GM18870 (cell line): ENCODE measurements at regions not wholly inside any gene's neighbourhood (a gene's known extent, or its start where the extent isn't known, plus 50 kb on each side); places are given as distances from the start of the nearest gene placed in this dataset.

Experiments
- ATAC-seq: cut with Tn5 transposase; IDR thresholded peaks from one replicate; pipeline ENCODE4 v1.9.1; 2021; ENCODE audit warnings: moderate library complexity; ENCODE audit not compliant: unreplicated experiment

- no peak for ATAC-seq
Observed at GRCh38 chr6:169988769-169989550, 237.5 kb downstream of the ERMARD start.

- ATAC-seq: no peak
Observed at GRCh38 chr6:169986848-169987498, 235.6 kb downstream of the ERMARD start.

GRCh38 chr6:169986171-169986847, 234.9 kb downstream of the ERMARD start:
- ATAC-seq: no peak

- no peak for ATAC-seq
Observed at GRCh38 chr6:169985121-169986015, 233.9 kb downstream of the ERMARD start.

GRCh38 chr6:169984181-169985120, 233.0 kb downstream of the ERMARD start:
- no peak for ATAC-seq

- no peak for ATAC-seq
Observed at GRCh38 chr6:169983651-169984050, 232.2 kb downstream of the ERMARD start.

GRCh38 chr6:169982461-169983386, 231.3 kb downstream of the ERMARD start:
- ATAC-seq: no peak

- ATAC-seq: no peak
Observed at GRCh38 chr6:169981969-169982368, 230.5 kb downstream of the ERMARD start.

- ATAC-seq: no peak
Observed at GRCh38 chr6:169981568-169981967, 230.1 kb downstream of the ERMARD start.

GRCh38 chr6:169980826-169981450, 229.5 kb downstream of the ERMARD start:
- ATAC-seq: no peak

GRCh38 chr6:169979873-169980432, 228.5 kb downstream of the ERMARD start:
- no peak for ATAC-seq

GRCh38 chr6:169978615-169979161, 227.3 kb downstream of the ERMARD start:
- no peak for ATAC-seq

GRCh38 chr6:169977434-169978265, 226.2 kb downstream of the ERMARD start:
- no peak for ATAC-seq

GRCh38 chr6:169976301-169977081, 225.1 kb downstream of the ERMARD start:
- no peak for ATAC-seq

GRCh38 chr6:169975701-169976100, 224.3 kb downstream of the ERMARD start:
- ATAC-seq: no peak

GRCh38 chr6:169975286-169975685, 223.9 kb downstream of the ERMARD start:
- no peak for ATAC-seq
